GM12878 (cell line): ENCODE measurements at regions not wholly inside any gene's neighbourhood (a gene's known extent, or its start where the extent isn't known, plus 50 kb on each side); places are given as distances from the start of the nearest gene placed in this dataset.
"Not testable (repeated sequence)": the region's sequence is repeated elsewhere in the genome, so short reads cannot be mapped to it uniquely, and the experiment has no call there.

Experiments used
- BCL3 ChIP-seq: IDR thresholded peaks from 2 replicates; pipeline ENCODE4 v1.6.1; 2011; ENCODE audit warnings: borderline replicate concordance, low read depth, mild to moderate bottlenecking, moderate library complexity, low read length; ENCODE audit not compliant: insufficient read depth, poor library complexity, severe bottlenecking
- BRCA1 ChIP-seq: IDR thresholded peaks from 2 replicates; pipeline ENCODE4 v1.6.1; 2011; ENCODE audit warnings: low read depth, low read length, improper control_type of control experiment
- CEBPB ChIP-seq, 2 experiments: fragments of 150-350 bp in 1 of 2; IDR thresholded peaks; 2 replicates each; pipeline ENCODE4 v1.6.1; 2012 to 2014; ENCODE audit warnings: low read depth in 2 of 2, low read length in 2 of 2, borderline replicate concordance in 1 of 2, inconsistent platforms in 1 of 2
- CTCF ChIP-seq, 3 experiments: IDR thresholded peaks in 2 of 3; conservative IDR thresholded peaks in 1 of 3; 2 replicates each; pipeline ENCODE4 v1.5.1; 2011; ENCODE audit warnings: low read depth in 3 of 3, low read length in 3 of 3, mild to moderate bottlenecking in 3 of 3, control low read depth in 2 of 3, moderate library complexity in 2 of 3, inconsistent platforms in 1 of 3, mixed read lengths in 1 of 3; ENCODE audit not compliant: control insufficient read depth in 2 of 3, insufficient read depth in 1 of 3; ENCODE audit errors: extremely low read depth in 1 of 3
- FOXM1 ChIP-seq: IDR thresholded peaks from 2 replicates; pipeline ENCODE4 v1.6.1; 2012; ENCODE audit warnings: low read depth, mild to moderate bottlenecking, inconsistent platforms, low read length, moderate library complexity
- GABPA ChIP-seq: IDR thresholded peaks from 2 replicates; pipeline ENCODE4 v1.6.1; 2014; ENCODE audit warnings: antibody characterized with exemption, low read depth, mild to moderate bottlenecking, inconsistent platforms
- MAX ChIP-seq: IDR thresholded peaks from 2 replicates; pipeline ENCODE4 v1.6.1; 2012; ENCODE audit warnings: low read depth, low read length, improper control_type of control experiment
- POLR2AphosphoS2 ChIP-seq: IDR thresholded peaks from 2 replicates; pipeline ENCODE4 v1.6.1; 2011; ENCODE audit warnings: low read depth, mild to moderate bottlenecking, low read length, improper control_type of control experiment, moderate library complexity
- POLR2AphosphoS5 ChIP-seq: IDR thresholded peaks from 2 replicates; pipeline ENCODE4 v1.6.1; 2011; ENCODE audit warnings: mild to moderate bottlenecking, low read length, inconsistent platforms
- SMARCA5 ChIP-seq: fragments of 450-650 bp; IDR thresholded peaks from 2 replicates; pipeline ENCODE4 v1.6.1; 2017; ENCODE audit warnings: mild to moderate bottlenecking
- STAT1 ChIP-seq: fragments of 450-650 bp; conservative IDR thresholded peaks from 2 replicates; pipeline ENCODE4 v1.6.1; 2014; ENCODE audit warnings: antibody characterized with exemption, mild to moderate bottlenecking
- TCF12 ChIP-seq: IDR thresholded peaks from 2 replicates; pipeline ENCODE4 v1.6.1; 2011; ENCODE audit warnings: low read depth, mild to moderate bottlenecking, low read length
- ZBED1 ChIP-seq: IDR thresholded peaks from 2 replicates; pipeline ENCODE4 v1.6.1; 2016; ENCODE audit warnings: borderline replicate concordance

- not testable (repeated sequence) for TF ChIP-seq BCL3; CTCF (IDR thresholded peaks at IDR 0.05 in 2 of 3, conservative IDR thresholded peaks at IDR 0.05 in 1 of 3; ENCODE audit: control insufficient read depth in 2 of 3, extremely low read depth in 1 of 3, insufficient read depth in 1 of 3, low read depth in 3 of 3, low read length in 3 of 3); TCF12; MAX; BRCA1; FOXM1; CEBPB (IDR thresholded peaks at IDR 0.05; ENCODE audit: borderline replicate concordance in 1 of 2, low read depth in 2 of 2, low read length in 2 of 2); ZBED1; POLR2AphosphoS5; STAT1; GABPA; SMARCA5; POLR2AphosphoS2
Observed at GRCh38 chr3:94648270-94649180, 585.7 kb downstream of the NSUN3 start.
